ENCODE measurements at regions not wholly inside any gene's neighbourhood (a gene's known extent, or its start where the extent isn't known, plus 50 kb on each side); places are given as distances from the start of the nearest gene placed in this dataset.

DNA sequence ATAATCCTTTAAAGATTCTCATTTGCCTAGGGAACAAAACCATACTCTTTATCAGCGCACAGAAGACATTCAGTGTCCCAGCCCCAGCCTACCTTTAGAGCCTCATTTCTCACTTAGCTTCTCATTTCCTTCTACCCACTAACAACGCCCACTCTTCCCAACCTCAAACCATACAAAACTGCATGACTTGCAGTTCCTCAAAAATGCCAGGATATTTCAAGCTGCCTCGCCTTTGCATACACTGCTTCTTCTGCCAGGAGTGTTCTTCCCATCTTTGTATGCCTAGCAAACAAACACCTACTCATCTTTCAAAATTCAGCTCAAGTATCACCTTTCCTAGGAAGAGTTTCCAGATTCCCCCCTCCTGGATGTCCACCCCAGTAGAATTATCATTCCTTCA is 129.9 kb upstream of the ADGRL3 start:
- FAIRE-seq, result no peak

DNA sequence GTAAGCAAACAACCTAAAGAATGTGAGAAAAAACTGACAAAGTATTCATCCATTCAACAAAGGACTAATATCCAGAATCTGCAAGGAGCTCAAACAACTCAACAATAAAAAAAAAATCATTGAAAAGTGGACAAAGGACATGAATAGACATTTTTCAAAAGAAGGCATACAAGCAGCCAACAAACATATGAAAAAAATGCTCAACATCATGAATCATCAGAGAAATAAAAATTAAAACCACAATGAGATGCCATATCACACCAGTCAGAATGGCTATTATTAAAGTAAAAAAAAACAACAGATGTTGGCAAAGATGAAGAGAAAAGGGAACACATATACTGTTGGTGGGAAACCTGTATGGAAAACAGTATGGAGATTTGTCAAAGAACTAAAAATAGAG is 120.7 kb upstream of the ADGRL3 start:
- FAIRE-seq, result no peak

DNA sequence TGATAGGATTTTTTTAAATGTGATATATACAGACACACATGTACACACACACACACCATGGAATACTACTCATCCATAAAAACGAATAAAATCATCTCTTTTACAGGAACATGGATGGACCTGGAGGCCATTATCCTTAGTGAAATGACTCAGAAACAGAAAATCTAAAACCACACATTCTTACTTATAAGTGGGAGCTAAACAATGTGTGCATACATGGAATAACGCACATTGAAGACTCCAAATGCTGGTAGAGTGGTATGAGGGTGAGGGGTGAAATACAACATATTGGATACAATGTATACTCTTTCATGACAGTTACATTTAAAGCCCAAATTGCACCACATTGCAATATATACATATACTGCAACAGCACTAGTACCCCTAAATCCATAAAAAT is 120.2 kb upstream of the ADGRL3 start:
- FAIRE-seq, result no peak

DNA sequence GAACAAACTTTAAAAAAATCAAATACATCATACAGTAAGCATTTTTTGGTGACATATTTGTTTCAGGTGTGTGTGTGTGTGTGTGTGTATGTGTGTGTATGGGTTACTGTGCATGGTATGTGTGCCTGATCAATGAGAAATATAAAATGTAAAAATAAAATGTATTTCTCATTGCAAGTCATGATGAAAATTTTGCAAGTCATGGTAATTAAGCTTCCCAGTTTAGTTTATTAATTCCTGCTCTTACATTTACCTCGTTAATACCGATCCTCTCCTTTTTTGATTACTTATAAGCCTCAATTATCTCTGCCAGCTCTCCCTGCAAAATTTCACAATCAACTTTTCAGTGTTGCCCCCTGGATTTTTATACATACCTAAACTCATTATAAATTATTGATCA is 114.6 kb upstream of the ADGRL3 start:
- no peak for FAIRE-seq

DNA sequence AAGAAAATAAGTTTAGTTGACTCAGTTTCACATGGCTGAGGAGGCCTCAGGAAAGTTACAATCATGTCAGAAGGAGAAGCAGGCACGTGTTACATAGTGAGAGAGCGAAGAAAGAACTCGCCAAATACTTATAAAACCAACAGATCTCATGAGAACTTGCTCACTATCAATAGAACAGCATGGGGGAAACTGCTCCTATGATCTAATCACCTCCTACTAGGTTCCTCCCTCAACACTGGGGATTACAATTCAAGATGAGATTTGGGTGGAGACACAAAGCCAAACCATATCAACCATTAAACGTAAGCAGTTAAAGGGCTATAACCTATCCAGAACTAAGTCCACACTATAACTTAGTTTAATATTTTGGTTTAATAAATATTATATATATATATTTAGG is 113.8 kb upstream of the ADGRL3 start:
- FAIRE-seq, result no peak

DNA sequence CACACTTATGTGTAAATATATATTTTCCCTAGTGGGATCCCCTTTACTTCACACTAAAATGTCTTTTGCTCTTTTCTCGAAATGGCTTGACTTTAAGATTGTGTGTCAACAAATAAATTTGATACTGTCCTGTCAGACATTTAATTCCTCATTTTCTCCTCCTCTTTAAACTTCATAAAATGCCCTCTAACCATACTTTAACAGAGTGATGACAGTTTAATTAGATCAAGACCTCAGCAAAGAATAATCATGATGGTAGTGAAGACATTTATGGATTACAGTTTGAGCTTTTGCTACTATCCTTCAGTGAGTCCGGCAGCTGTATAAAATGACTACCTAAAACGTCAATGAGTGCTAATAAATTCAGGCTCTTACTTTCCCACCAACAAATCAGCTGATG is 113.1 kb upstream of the ADGRL3 start:
- FAIRE-seq, result no peak

DNA sequence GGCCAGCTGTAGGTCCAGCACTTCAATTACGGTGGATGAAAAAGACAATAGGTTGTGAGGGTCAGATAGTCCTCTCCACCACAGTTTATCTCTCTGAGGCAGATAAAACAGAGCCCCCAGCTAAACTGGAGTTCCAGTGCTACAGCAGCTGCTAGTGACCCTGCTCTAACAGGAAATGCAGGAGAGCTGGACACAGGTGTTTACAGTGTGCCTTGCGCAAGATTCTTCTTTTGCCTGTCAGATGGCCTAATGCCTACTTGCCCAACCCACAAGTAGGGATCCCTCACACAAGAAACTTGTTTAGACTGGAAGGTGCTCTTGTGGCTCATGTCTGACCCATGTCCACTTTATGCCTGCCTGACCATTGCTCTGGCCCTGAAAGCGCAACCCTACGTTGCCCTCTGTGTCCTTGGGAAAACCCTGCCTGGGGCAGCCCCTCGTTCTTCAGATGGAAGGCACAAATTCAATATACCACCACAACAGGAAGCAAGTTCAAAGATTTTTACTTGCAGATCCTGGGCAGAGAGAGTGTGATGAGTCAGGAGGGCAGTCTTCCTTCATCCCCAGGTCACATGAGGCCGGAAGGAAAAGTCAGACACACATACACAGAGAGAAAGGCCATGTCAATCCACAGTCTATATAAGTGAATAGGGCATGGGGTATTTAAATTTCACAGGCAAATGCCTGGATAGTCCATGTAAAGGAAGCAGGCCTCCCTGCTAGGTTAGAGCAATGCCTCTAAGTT is 105.1 kb upstream of the ADGRL3 start:
- FAIRE-seq, result no peak

DNA sequence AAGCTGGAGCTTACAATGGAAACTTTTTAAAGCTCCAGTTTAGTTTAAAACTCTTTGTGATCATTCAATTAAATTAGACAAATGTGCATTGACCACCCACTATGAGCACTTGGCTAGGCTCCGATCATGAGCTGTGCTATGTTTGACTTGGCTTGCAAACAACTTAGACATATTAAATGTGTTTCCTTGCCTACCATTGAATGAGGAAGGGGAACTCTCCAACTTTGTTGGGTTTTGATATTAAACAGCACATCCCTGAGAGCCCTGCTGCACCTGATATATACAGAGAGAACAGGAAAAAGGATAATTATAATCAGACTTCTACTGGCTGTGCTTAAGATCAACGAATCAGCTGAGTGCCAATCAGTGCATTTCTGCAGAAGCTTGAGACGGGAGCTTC is 71.4 kb upstream of the ADGRL3 start:
- FAIRE-seq, result no peak

DNA sequence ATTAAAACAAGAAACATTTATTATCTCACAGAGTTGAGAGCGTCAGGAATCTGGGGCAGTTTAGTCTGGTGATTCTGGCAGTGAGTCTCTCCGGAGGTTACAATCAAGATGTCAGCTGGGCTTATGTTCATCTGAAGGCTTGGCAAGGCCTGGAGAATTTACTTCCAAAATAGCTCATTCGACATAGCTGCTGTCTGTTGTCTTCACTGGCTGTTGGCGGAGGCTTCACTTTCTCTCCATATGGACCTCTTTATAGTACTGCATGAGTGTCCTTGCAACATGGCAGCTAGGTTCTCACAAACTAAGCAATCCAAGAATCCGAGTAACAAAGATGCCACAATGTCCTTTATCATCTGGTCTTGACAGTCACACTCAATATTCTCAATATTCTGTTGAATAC is 70.2 kb upstream of the ADGRL3 start:
- no peak for FAIRE-seq

DNA sequence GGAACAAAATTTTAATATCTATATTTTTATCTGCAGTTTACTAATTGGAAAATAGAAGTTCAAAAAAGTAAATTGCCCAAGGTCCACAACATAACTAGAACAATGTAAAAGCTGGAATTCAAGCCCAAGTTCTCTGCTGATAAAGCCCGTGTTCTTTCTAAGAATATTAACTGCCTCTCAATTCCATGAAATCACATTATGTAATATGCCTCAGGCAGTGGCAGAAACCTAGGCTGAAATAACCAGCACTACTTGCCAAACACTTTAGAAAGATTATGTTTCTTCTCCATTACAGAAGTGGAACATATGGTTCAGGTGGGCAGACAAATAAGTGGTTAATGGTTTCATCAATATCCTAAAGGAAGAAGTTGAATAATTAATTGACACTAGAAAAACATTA is 56.7 kb upstream of the ADGRL3 start:
- no peak for FAIRE-seq

DNA sequence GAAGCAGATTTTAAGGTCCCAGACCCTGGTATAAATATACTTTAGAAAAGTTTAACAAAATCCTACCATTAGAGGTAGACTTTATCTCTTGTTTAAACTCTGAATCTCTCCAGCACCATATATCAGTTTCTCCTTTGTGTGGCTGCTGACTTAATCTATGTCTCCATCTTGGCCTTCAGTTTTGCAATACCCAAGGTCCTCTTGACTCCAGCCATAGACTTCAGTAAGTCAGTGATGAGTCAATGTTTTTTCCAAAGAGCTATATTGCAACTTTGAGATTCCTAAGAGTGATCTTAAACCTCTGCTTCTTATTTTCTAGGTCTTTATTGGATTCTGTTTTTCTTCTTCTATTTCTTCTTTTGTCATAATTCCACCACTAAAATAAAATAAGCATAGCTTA is 50.8 kb upstream of the ADGRL3 start:
- no peak for FAIRE-seq
